Head of caudate nucleus (tissue), 42 donors: ENCODE measurements at regions not wholly inside any gene's neighbourhood (a gene's known extent, or its start where the extent isn't known, plus 50 kb on each side); places are given as distances from the start of the nearest gene placed in this dataset.
A peak's percentile ranks its signal among the peaks of the same experiment; 100 is the strongest.

Experiments
- DNase-seq, 42 donors: peaks; one replicate each; pipeline versions ENCODE4 v3.0.0 to v3.0.0-alpha.2; 2020 to 2021; ENCODE audit warnings: mixed read lengths in 7 of 42
- intact Hi-C: fragments of 100-400 bp; cut with DNase I; formaldehyde crosslinking; loops from one replicate; pipeline ENCODE4 v1.15.0; 2022

DNA sequence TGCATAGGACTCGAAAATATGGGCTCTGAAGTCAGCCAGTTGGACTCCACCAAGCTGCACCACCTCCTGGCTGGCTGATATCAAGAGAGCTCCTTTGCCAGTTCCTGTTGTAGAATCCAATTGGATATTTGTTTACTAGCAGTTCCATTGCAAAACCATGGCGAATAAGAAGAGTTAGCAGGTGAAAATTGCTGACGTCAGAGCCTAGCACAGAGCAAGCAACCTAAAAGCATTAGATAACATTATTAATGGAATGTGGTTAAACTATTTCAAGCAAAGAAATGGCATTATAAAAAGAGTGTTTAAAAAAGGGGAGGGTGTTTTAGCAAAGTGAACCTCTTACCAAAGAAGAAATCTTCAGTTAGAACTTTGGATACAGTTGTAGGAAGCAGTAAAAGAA is 1816.3 kb upstream of the TENM3 start:
- intact Hi-C loops, result no loop called here
- DNase-seq, result no peak

DNA sequence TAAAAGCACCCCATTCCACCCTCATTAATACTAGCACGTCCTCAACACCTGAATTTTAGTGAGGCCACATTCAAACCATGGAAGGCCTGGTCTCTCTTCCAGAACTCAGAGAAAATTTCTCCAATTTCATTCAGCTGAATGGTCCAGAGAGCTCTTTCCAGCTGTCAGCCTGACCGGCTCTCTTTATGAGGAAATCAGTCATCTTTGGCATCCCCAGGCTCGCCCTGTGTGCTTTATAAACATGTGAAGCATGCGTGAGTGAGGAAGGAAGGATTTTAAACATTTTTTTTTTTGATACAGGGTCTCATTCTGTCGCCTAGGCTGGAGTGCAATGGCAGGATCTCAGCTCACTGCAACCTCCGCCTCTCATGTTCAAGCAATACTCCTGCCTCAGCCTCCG is 1812.9 kb upstream of the TENM3 start:
- intact Hi-C loops, result no loop called here

GRCh38 chr4:180434131-180434895 is 1808.9 kb upstream of the TENM3 start:
- no peak for DNase-seq
- intact Hi-C loops, result no loop called here

More for the DNA sequence above, 1812.9 kb upstream of the TENM3 start:
- DNase-seq, result no peak

DNA sequence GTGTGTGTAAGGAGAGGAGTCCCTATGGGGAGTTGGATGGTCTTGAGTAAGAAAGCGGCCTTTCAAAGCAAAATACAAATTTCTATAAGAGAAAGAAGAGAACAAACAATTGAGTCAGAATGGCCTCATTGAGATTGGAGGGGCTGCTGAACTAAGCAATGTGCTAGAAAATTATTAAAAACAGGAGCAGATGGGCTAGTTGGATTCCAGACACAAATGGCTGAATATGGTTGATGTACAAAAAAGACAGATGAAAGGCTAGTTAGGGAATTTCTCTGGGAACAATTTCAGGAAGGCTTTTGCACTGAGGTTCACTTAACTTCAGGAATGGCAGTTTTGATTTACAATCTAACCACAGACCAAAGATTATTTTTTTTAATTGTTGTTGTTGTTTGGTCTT is 1806.8 kb upstream of the TENM3 start:
- intact Hi-C loops, result no loop called here
- DNase-seq, result no peak

- intact Hi-C loops, result no loop called here
- no peak for DNase-seq
Measured at GRCh38 chr4:180437601-180438000, 1805.6 kb upstream of the TENM3 start.

DNA sequence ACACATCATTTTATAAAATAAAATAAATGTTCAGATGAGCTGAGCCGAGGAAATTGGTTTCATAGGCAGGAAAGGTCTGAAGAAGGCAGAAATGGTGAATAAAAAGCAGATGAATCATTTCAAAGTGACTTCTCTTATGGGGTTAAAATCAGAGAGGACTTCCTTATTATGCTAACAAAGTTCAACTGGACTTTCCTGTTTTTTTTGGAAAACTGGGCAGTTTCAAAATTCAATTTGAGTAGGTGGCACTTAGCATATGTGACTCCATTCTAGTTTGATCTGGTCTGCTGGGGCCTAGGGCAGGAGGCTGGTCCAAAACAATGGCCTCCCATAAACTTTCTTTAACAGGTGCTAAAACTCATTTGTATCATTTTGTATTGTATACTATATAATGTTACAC is 1794.9 kb upstream of the TENM3 start:
- intact Hi-C loops, result no loop called here
- DNase-seq, result no peak

DNA sequence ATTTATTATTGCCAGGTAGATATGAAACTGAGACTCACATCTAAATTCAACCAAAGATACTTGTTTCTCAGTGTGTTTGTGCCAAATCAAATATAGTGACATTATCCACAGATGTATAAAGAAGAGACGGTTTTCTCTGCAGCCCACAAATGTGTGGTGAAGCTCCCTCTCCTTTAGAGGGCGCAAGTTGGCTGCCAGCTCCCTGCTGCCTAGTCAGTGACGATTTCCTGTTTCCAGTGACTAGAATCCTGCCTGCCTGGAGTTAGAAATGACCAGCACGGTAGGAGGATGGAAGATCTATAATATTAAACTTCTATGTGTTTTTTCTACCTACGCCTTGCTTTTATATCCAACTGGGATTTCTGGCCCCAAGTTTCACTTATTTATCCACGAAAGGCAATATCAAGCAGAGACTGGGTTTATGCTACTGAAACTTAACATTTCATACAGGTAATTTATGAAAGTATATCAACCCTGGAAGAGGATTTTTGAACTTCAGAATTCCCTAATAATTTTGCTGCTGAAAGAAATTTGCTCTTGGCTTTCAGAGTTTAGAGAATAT is 1793.7 kb upstream of the TENM3 start:
- intact Hi-C loops, result no loop called here
- peak in 35 of 42 donors; percentile 11 to 81 (median 44) for DNase-seq

- intact Hi-C loops, result no loop called here
- DNase-seq, result no peak
Measured at GRCh38 chr4:180455226-180455625, 1788.0 kb upstream of the TENM3 start.

GRCh38 chr4:180456928-180457327 is 1786.3 kb upstream of the TENM3 start:
- DNase-seq, result no peak
- intact Hi-C loops, result no loop called here

DNA sequence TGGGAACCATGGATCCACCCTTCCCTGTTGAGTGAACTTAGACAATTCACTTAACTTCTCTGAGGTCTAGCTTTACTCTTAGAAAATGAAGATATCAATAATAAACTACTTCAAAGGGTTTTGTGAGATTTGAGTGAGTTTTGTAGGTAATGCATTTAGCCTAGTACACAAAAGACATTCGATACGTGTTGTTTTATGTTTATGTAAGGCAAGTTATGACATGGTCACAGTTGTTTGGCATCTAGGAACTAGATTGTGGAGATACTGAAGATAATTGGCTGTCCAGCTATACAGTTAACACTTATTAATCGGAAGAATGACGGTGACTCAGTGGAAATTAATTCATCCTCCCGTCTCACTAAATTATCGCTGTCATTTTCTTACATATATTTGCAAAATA is 1781.1 kb upstream of the TENM3 start:
- intact Hi-C loops, result no loop called here
- no peak for DNase-seq

DNA sequence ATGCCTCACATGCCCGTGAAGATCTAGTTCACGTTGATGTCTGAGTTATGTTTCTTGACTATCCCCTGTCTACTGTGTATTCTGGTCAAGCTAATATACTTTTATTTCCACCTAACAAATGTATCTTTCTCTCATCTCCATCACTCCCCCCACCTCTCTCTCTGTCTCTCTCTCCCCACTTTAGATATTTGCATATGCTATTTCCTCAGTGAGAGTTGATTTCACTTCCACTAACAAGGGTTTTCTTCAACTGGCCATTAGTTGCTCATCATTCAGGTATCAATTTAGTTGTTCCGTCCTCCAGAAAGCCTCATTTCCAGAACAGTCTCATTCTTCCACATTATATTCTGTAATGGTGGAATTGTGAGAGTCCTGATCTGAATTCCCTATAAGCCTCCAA is 1777.8 kb upstream of the TENM3 start:
- intact Hi-C loops, result no loop called here
- no peak for DNase-seq

DNA sequence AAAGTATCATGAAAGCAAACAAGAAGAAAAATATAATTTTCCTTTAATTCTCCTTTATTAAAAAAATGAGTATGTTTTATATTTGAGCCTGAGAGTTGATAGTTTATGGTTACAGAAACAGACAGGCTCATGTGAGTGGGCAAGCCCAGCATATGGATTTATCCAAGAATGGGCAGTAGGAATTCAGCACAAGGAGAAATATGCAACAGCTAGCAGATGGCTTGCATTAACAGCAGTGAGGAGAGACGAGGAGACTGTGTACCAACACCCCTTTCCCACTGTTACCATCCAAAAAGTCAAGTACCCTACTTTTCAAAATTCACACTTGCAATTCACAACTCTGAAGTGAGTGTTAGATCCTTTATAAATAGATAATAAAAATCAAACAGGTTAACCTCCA is 1760.2 kb upstream of the TENM3 start:
- no peak for DNase-seq
- intact Hi-C loops, result no loop called here

DNA sequence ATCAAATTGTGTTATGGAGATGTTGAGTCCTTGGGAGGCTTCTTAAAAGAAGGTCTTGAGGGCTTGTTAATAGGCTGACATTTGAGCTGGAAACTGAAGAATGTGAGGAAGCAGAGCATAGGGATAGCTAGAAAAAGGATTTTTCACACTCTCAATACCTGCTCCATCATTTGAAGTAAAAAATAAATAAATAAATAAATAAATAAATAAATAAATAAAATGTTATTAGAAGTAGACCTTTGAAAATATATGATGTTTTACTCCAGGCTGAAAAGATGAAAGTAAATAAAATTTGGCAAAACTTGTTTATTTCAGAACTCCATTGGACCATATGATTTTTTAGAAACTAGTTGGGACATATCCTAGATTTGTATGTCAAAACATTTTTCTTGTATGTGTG is 1757.8 kb upstream of the TENM3 start:
- intact Hi-C loops, result no loop called here
- no peak for DNase-seq

GRCh38 chr4:180486342-180486741 is 1756.9 kb upstream of the TENM3 start:
- intact Hi-C loops, result no loop called here
- no peak for DNase-seq

- no peak for DNase-seq
- intact Hi-C loops, result no loop called here
Measured at GRCh38 chr4:180489787-180490186, 1753.4 kb upstream of the TENM3 start.

GRCh38 chr4:180491210-180491609 is 1752.0 kb upstream of the TENM3 start:
- no peak for DNase-seq
- intact Hi-C loops, result no loop called here

DNA sequence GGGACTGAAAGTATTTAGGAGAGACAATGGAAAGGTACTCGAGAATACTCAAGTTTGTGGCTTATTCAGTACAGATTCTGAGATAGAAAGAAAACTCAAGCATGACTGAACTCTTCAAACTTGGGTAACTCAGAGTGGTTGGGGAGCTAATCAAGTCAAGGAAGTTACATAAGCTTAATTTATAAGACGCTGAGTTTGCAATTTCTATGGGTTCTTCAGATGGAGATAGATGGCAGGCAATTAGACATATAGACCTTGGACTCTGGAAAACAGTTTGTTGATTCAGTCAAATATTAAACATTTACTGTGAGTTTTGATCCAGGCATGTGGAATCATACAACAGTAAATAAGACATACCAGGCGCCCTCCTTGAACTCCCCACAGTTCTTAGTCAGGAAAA is 1749.9 kb upstream of the TENM3 start:
- no peak for DNase-seq
- intact Hi-C loops, result no loop called here

- intact Hi-C loops, result no loop called here
- DNase-seq, result no peak
Measured at GRCh38 chr4:180500154-180500553, 1743.0 kb upstream of the TENM3 start.

GRCh38 chr4:180512801-180513475 is 1730.3 kb upstream of the TENM3 start:
- DNase-seq, result no peak
- intact Hi-C loops, result no loop called here

GRCh38 chr4:180518906-180519305 is 1724.3 kb upstream of the TENM3 start:
- intact Hi-C loops, result no loop called here
- DNase-seq, result no peak

DNA sequence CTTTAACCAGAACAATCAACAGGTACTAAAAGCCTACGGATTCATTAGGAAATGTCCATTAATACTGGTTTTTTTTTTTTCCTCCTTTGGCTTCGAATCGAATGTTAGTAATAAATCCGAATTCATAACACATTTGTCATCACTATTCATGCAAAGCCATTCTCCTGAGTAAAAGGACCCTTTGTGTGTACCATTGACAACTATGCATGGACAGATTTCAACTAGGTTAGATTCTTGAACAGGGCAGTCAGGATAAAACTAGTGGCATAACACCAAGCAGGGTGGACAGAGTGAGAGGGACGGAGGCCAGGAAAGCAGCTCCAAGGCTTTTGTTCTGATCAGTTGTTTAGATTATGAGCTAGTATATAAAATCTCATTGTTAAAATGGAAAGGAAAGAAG is 1722.0 kb upstream of the TENM3 start:
- no peak for DNase-seq
- intact Hi-C loops, result no loop called here
